H9 (cell line): ENCODE measurements at regions not wholly inside any gene's neighbourhood (a gene's known extent, or its start where the extent isn't known, plus 50 kb on each side); places are given as distances from the start of the nearest gene placed in this dataset.

Experiments
- DNase-seq: peaks from one replicate; pipeline ENCODE4 v3.0.0-alpha.2; 2017
- H2AFZ ChIP-seq: one replicate; pipeline ENCODE4 v1.6.1; 2013; ENCODE audit warnings: mild to moderate bottlenecking, low read length, control low read depth, moderate library complexity
- H2AK5ac ChIP-seq: 2 replicates; pipeline ENCODE4 v1.6.1; 2013; ENCODE audit warnings: low read length, control low read depth, mixed read lengths; ENCODE audit not compliant: insufficient read length
- H2BK120ac ChIP-seq: one replicate; pipeline ENCODE4 v1.6.1; 2013; ENCODE audit warnings: low read depth, mild to moderate bottlenecking, low read length, control low read depth, inconsistent platforms; ENCODE audit not compliant: poor library complexity, severe bottlenecking
- H2BK12ac ChIP-seq: 2 replicates; pipeline ENCODE4 v1.6.1; 2013; ENCODE audit warnings: low read length, control low read depth, mixed read lengths, low read depth; ENCODE audit not compliant: insufficient read length
- H2BK15ac ChIP-seq: 2 replicates; pipeline ENCODE4 v1.6.1; 2013; ENCODE audit warnings: low read depth, low read length, control low read depth
- H2BK20ac ChIP-seq: one replicate; pipeline ENCODE4 v1.6.1; 2013; ENCODE audit warnings: low read depth, mild to moderate bottlenecking, low read length, control low read depth, inconsistent platforms; ENCODE audit not compliant: poor library complexity, severe bottlenecking
- H2BK5ac ChIP-seq: 2 replicates; pipeline ENCODE4 v1.6.1; 2013; ENCODE audit warnings: low read length, control low read depth, mixed read lengths; ENCODE audit not compliant: insufficient read length
- H3K14ac ChIP-seq: 2 replicates; pipeline ENCODE4 v1.6.1; 2013; ENCODE audit warnings: low read length, control low read depth; ENCODE audit not compliant: insufficient read depth
- H3K18ac ChIP-seq: 2 replicates; pipeline ENCODE4 v1.6.1; 2013; ENCODE audit warnings: low read depth, mild to moderate bottlenecking, mixed read lengths, low read length, control low read depth; ENCODE audit not compliant: insufficient read length
- H3K23ac ChIP-seq: 2 replicates; pipeline ENCODE4 v1.6.1; 2013; ENCODE audit warnings: low read length, control low read depth, mixed read lengths, low read depth; ENCODE audit not compliant: insufficient read length
- H3K23me2 ChIP-seq: 2 replicates; pipeline ENCODE4 v1.6.1; 2013; ENCODE audit warnings: low read depth, mild to moderate bottlenecking, mixed read lengths, low read length, control low read depth; ENCODE audit not compliant: insufficient read length, poor library complexity, severe bottlenecking
- H3K27ac ChIP-seq: 2 replicates; pipeline ENCODE4 v1.5.1; 2013; ENCODE audit warnings: low read length, control low read depth, mixed read lengths, low read depth; ENCODE audit not compliant: insufficient read length
- H3K27me3 ChIP-seq: 2 replicates; pipeline ENCODE4 v1.6.1; 2013; ENCODE audit warnings: low read length, control low read depth, inconsistent platforms; ENCODE audit not compliant: insufficient read depth
- H3K4ac ChIP-seq: 2 replicates; pipeline ENCODE4 v1.6.1; 2013; ENCODE audit warnings: low read depth, mild to moderate bottlenecking, control low read depth, inconsistent platforms, low read length, moderate library complexity
- H3K4me1 ChIP-seq: 2 replicates; pipeline ENCODE4 v1.6.1; 2013; ENCODE audit warnings: low read length, control low read depth, inconsistent platforms; ENCODE audit not compliant: insufficient read depth
- H3K4me2 ChIP-seq: 2 replicates; pipeline ENCODE4 v1.6.1; 2013; ENCODE audit warnings: low read length, control low read depth, mixed read lengths; ENCODE audit not compliant: insufficient read length, insufficient read depth
- H3K56ac ChIP-seq: 2 replicates; pipeline ENCODE4 v1.6.1; 2013; ENCODE audit warnings: low read depth, mild to moderate bottlenecking, mixed read lengths, low read length, control low read depth; ENCODE audit not compliant: insufficient read length
- H3K79me1 ChIP-seq: 2 replicates; pipeline ENCODE4 v1.6.1; 2013; ENCODE audit warnings: low read depth, mild to moderate bottlenecking, moderate library complexity, low read length, control low read depth, inconsistent platforms; ENCODE audit not compliant: insufficient read depth, poor library complexity, severe bottlenecking
- H3K79me2 ChIP-seq: 2 replicates; pipeline ENCODE4 v1.6.1; 2013; ENCODE audit warnings: low read length, control low read depth, inconsistent platforms; ENCODE audit not compliant: insufficient read depth
- H3K9ac ChIP-seq: 2 replicates; pipeline ENCODE4 v1.6.1; 2013; ENCODE audit warnings: low read length, control low read depth, mixed read lengths; ENCODE audit not compliant: insufficient read length; ENCODE audit errors: extremely low read depth
- H3K9me3 ChIP-seq: one replicate; pipeline ENCODE4 v1.6.1; 2013; ENCODE audit warnings: low read depth, low read length, inconsistent platforms; ENCODE audit not compliant: control insufficient read depth
- H3T11ph ChIP-seq: one replicate; pipeline ENCODE4 v1.6.1; 2013; ENCODE audit warnings: mild to moderate bottlenecking, low read length, control low read depth, inconsistent platforms
- H4K20me1 ChIP-seq: one replicate; pipeline ENCODE4 v1.6.1; 2013; ENCODE audit not compliant: control insufficient read depth, insufficient read length, insufficient read depth
- H4K5ac ChIP-seq: 2 replicates; pipeline ENCODE4 v1.6.1; 2013; ENCODE audit warnings: low read depth, mild to moderate bottlenecking, mixed read lengths, low read length, control low read depth; ENCODE audit not compliant: insufficient read length
- H4K8ac ChIP-seq: replicated peaks from 2 replicates; pipeline ENCODE4 v1.6.1; 2013; ENCODE audit warnings: low read length, control low read depth, mixed read lengths, low read depth; ENCODE audit not compliant: insufficient read length
- H4K91ac ChIP-seq: 2 replicates; pipeline ENCODE4 v1.6.1; 2013; ENCODE audit warnings: low read depth, mild to moderate bottlenecking, moderate library complexity, mixed read lengths, low read length, control low read depth; ENCODE audit not compliant: insufficient read length
- H3K27ac Mint-ChIP-seq, 3 experiments: 2 replicates in 2 of 3; 3 replicates in 1 of 3; pipeline ENCODE4 v1.8.0; 2020 to 2021; ENCODE audit warnings: mixed read lengths in 3 of 3, mild to moderate bottlenecking in 1 of 3, moderate library complexity in 1 of 3
- H3K27me3 Mint-ChIP-seq: 2 replicates; pipeline ENCODE4 v1.8.0; 2021; ENCODE audit warnings: low read depth, mild to moderate bottlenecking, moderate library complexity, mixed read lengths
- H3K36me3 Mint-ChIP-seq, 3 experiments: 2 replicates in 2 of 3; 3 replicates in 1 of 3; pipeline ENCODE4 v1.8.0; 2020 to 2021; ENCODE audit warnings: low read depth in 3 of 3, mixed read lengths in 3 of 3; ENCODE audit not compliant: insufficient read depth in 1 of 3
- H3K4me1 Mint-ChIP-seq, 2 experiments: 2 replicates each; pipeline ENCODE4 v1.8.0; 2020; ENCODE audit warnings: mixed read lengths in 2 of 2
- H3K4me3 Mint-ChIP-seq, 2 experiments: 2 replicates in 1 of 2; 3 replicates in 1 of 2; pipeline ENCODE4 v1.8.0; 2020 to 2021; ENCODE audit warnings: mild to moderate bottlenecking in 2 of 2, mixed read lengths in 2 of 2, moderate library complexity in 1 of 2
- H3K9me3 Mint-ChIP-seq, 2 experiments: 2 replicates in 1 of 2; 3 replicates in 1 of 2; pipeline ENCODE4 v1.8.0; 2020; ENCODE audit warnings: mild to moderate bottlenecking in 2 of 2, mixed read lengths in 2 of 2, moderate library complexity in 1 of 2
- WGBS: extraction: QIAGEN DNeasy Blood & Tissue Kit; methylation state at CpG from one replicate; pipeline ENCODE4 v1.1.7; 2013; ENCODE audit warnings: missing lambda C conversion rate, low lambda C conversion rate, mixed read lengths; ENCODE audit not compliant: insufficient read length; ENCODE audit errors: extremely low coverage; 5-methylcytosine and 5-hydroxymethylcytosine counted together
- TF ChIP-seq, protein P1 (sequence below): fragments of 200-600 bp; sonication (generic); conservative IDR thresholded peaks from 3 replicates; pipeline ENCODE4 v1.8.0; 2021; ENCODE audit warnings: antibody characterized with exemption, mild to moderate bottlenecking

- Histone ChIP-seq H3K23me2 (no peaks in the 10 kb centered on the region), H4K8ac (no peak overlapping the region), H3K23ac (no peak overlapping the region), H3K9me3 (peaks cover 73% of the 10 kb centered on the region), H2AK5ac (no peak overlapping the region), H3K4me2 (no peak overlapping the region), H3K56ac (no peak overlapping the region), H2BK5ac (no peak overlapping the region), H3K4me1 (no peaks in the 10 kb centered on the region), H2BK120ac (no peak overlapping the region), H3K79me1 (no peaks in the 10 kb centered on the region), H2BK15ac (no peak overlapping the region), H4K20me1 (no peaks in the 10 kb centered on the region), H3K27me3 (no peaks in the 10 kb centered on the region), H3K18ac (no peak overlapping the region), H3K14ac (no peak overlapping the region), H2BK12ac (no peak overlapping the region), H3K79me2 (no peaks in the 10 kb centered on the region), H3K27ac (no peak overlapping the region), H3K4ac (no peak overlapping the region), H3K9ac (no peak overlapping the region), H3T11ph (no peak overlapping the region), H2BK20ac (no peak overlapping the region), H4K91ac (no peak overlapping the region), H4K5ac (no peak overlapping the region), H2AFZ (no peak overlapping the region)
- TF ChIP-seq, protein P1, sequence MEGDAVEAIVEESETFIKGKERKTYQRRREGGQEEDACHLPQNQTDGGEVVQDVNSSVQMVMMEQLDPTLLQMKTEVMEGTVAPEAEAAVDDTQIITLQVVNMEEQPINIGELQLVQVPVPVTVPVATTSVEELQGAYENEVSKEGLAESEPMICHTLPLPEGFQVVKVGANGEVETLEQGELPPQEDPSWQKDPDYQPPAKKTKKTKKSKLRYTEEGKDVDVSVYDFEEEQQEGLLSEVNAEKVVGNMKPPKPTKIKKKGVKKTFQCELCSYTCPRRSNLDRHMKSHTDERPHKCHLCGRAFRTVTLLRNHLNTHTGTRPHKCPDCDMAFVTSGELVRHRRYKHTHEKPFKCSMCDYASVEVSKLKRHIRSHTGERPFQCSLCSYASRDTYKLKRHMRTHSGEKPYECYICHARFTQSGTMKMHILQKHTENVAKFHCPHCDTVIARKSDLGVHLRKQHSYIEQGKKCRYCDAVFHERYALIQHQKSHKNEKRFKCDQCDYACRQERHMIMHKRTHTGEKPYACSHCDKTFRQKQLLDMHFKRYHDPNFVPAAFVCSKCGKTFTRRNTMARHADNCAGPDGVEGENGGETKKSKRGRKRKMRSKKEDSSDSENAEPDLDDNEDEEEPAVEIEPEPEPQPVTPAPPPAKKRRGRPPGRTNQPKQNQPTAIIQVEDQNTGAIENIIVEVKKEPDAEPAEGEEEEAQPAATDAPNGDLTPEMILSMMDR, result no peak
- no peak for DNase-seq
- Mint-ChIP-seq H3K9me3 (peaks cover 67 to 89% of the 10 kb centered on the region in 2 experiments), H3K27me3 (peaks cover 3% of the 10 kb centered on the region), H3K27ac (no peak overlapping the region), H3K36me3 (peaks cover 5 to 28% (median 7%) of the 10 kb centered on the region in 3 experiments; a peak in 5 of 7 replicates), H3K4me1 (no peaks in the 10 kb centered on the region), H3K4me3 (no peak overlapping the region)
- WGBS, result no CpG with 5 or more reads among the region's 12 CpGs
Measured at GRCh38 chr22:47539374-47539773, 776.9 kb downstream of the TBC1D22A start.
